GM18505 (cell line): ENCODE measurements at regions not wholly inside any gene's neighbourhood (a gene's known extent, or its start where the extent isn't known, plus 50 kb on each side); places are given as distances from the start of the nearest gene placed in this dataset.

Source experiments
- ATAC-seq: cut with Tn5 transposase; IDR thresholded peaks from one replicate; pipeline ENCODE4 v1.9.1; 2021; ENCODE audit not compliant: unreplicated experiment
- POLR2A ChIP-seq: IDR thresholded peaks from 4 replicates; pipeline ENCODE4 v1.6.1; 2011; ENCODE audit warnings: borderline replicate concordance; ENCODE audit not compliant: insufficient read depth, insufficient read length; ENCODE audit errors: extremely low read depth

DNA sequence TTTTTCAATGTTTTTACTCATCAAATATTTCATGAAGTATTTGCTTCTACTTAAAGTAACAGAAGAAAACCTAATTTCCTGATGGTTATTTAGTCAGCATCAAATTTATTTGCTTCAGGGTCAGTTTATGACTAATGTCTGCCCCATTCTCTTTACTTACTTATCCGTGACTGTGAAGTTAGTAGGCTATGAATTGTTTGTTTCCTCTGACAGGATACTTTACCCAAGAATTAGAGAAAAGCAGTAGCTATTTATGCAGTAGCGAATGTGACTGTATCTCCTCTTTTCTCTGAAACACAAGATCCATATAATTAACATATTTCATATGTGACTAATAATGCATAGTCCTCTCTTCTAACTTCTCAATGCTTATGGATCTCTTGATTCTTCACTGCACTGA, 329.9 kb upstream of the ROBO1 start:
- ATAC-seq, result no peak

DNA sequence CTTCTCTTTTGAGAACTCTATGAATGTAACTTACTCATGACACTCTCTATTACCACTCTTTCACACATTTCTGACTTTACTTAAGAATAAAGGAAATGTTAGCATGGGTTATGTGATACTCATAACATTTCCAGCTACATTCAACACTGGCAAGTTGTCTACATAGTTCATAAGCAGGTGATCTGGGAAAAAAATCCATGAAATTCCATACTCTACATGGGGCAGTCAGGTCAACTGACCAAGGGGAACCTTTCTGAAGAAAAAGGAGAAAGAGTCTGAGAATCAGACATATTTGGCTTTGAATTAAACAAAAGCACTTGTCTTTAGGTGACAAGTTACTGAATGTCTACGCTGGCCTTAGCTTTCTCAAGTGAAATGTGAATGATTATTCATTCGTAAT, 329.1 kb upstream of the ROBO1 start:
- no peak for TF ChIP-seq POLR2A
- ATAC-seq, result no peak

More for the DNA sequence above, 329.9 kb upstream of the ROBO1 start:
- no peak for TF ChIP-seq POLR2A

DNA sequence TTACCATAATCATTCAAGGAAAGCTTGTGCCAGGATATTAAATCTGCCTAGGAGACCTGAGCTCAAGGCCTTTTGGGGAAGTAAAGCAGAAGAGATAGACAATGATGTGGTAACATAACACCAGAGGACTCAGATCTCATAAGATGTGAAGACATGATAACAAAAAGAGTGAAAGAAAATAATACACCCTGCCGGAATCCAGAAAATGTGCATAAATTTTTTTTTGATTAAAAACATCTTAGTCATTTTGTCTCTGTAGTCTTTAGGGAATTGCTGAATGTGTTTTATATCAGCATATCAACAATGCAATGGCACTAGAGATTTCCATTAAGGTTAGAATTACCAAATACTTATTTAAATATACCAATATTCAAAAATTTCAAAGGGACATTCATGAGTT, 326.8 kb upstream of the ROBO1 start:
- ATAC-seq, result no peak
- TF ChIP-seq POLR2A, result no peak

DNA sequence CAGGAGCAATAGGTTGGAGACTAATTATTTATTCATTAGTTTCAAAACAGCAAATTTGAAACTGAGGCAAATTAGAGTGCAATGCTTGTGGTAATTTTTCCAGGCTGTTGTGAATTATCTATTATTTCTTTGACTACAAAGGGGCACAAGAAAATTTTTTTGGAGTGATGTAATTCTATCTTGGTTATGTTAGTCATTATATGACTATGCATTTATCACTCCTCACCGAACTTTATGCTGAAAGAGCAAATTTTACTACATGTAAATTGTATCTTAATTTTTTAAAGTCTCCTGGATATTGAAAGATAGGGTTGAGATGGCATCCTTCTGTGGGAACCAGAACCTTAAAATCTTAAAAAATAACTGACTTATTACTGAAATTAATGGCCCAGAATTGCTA, 320.0 kb upstream of the ROBO1 start:
- no peak for TF ChIP-seq POLR2A

DNA sequence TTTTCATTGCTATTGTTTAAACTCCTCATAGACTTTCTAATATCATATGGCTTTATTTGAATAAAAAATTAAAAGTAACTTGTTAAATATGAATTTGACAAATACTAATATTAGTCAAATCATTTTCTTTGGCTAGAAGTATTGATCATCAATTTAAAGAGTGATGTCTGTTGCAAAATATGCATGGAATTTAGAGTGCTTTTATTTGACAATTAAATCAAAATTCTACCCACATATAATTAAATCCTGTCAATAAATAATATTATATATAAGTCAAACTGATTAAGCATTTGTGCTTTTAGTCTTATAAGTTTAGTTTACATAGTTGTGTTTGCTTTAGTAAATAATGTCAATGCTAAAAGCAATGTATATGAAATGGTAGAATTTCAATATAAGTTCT, 318.6 kb upstream of the ROBO1 start:
- TF ChIP-seq POLR2A, result no peak
- ATAC-seq, result no peak

More for the DNA sequence above, 320.0 kb upstream of the ROBO1 start:
- no peak for ATAC-seq

DNA sequence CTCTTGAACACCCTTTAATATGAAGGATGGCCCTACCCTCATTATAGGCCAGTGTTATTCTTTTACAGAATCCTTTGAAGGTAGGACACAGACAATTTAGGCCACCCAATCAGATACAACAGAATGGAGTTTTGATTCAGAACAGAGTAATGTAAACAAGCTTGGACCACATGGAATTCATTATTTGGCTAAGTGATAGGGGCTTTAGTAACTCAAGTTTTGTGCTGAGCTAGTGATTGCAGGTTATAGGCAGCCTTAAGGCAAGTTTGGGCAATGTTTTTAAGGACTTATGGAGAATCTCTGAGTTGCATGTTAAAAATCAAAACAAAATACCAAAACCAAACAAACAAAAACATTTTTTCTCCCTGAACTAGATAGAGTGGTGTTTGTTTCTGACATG, 312.1 kb upstream of the ROBO1 start:
- no peak for ATAC-seq
- no peak for TF ChIP-seq POLR2A

DNA sequence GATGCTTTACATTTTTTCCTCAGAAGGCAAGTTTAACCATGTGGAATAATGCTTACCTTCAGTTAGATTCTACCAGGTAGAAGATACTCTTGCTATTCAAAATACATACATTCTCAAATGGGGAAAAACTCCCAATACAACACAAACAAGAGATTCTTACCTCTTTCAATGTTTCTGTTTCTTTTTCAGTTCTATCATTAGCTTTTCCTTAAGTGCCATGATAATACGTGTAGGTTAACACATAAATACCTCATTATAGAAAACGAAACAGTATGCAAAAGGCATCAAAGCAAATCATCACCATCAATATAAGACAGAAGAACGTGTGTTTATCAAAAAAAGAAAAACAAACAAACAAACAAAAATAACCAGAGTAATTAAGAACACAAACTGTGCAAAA, 300.7 kb upstream of the ROBO1 start:
- ATAC-seq, result no peak
- TF ChIP-seq POLR2A, result no peak

DNA sequence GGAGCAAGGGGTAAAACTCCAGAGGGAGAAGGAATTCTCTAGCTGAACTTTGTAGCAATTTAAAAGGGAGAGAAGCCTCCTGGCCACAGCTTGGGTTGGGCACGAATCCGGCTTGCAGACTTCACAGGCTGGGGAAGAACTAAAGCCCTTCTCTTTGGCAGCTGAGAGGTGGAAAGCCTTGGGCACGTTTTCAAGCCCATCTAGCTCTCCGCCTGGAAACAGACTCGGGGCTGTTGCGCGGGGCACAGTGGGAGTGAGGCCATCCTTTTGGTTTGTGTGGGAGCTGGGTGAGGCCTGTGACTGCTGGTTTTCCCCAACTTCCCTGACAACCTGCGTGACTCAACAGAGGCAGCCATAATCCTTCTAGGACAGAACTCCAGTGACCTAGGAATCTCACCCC, 295.7 kb upstream of the ROBO1 start:
- no peak for TF ChIP-seq POLR2A
- ATAC-seq, result no peak

DNA sequence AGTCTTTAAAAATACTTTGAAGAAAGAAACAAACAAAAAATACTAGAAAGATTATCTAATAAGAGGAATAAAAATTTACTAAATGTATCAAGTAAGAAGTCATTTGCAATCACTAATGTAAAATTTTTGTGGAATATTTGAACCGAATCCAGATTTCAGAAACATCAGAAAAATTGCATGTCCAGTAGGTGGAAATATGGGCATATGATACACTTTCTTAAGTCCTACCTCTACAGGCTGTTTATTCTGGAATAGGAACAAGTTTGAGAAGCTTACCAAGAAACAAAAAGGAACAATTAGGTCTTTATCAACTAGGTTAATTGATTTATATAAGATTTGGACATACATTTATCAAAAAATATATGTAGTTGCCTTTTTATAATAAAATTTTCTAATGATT, 292.9 kb upstream of the ROBO1 start:
- no peak for TF ChIP-seq POLR2A
- no peak for ATAC-seq

DNA sequence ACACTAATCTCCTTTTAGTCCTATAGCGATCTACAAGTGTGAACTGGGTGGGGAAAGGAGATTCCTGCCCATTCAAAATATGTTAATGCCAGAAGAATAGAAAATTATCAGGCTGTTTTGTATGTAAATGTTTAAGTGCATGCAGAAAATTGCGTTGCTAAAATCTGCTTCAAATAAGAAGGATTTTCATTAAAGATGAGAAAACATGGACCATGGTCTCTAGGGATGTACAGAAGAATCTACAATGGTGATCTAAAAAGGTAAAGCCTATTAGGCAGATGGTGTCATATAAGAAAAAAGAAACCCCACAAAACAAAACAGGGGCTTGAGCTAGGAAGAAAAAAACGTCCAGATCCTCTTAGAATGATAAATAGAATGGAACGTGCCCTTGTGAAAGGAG, 287.5 kb upstream of the ROBO1 start:
- TF ChIP-seq POLR2A, result no peak
- no peak for ATAC-seq

DNA sequence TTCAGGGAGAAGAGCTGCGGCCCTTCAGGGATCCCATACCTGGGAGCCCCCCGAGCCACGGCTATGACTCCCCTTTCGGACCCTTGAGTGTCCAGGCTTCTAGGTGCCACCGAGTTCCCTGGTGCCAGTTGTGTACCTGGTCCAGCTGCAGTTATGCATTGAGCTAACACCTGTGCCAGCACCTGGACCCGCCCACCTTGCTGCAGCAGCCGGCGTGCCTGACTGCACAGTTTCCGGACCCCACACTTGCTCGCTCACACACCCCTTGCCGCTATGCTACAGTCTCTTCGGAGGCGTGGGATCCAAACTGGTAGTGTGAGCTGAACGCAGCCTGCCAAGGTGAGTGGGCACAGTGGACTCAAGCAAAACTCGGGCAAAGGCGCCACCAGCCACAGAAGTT, 284.5 kb upstream of the ROBO1 start:
- no peak for ATAC-seq
- no peak for TF ChIP-seq POLR2A

DNA sequence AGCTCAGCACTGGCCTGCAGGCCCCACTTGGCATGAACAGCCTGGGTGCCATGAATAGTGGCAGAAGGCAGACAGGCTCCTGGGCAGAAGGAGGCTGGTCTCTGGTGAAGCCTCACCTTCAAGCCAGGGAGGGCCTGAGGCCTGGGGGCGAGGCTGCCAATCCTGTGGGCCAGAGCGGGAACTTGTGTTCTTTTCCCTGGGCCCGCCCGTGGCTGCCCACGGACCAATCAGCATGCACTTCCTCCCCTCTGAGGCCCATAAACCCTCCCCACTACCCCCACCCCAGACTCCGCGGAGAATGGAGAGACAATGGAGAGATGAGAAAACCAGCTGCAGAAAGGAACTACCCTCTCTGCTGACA, 283.8 kb upstream of the ROBO1 start:
- ATAC-seq, result no peak
- TF ChIP-seq POLR2A, result no peak

DNA sequence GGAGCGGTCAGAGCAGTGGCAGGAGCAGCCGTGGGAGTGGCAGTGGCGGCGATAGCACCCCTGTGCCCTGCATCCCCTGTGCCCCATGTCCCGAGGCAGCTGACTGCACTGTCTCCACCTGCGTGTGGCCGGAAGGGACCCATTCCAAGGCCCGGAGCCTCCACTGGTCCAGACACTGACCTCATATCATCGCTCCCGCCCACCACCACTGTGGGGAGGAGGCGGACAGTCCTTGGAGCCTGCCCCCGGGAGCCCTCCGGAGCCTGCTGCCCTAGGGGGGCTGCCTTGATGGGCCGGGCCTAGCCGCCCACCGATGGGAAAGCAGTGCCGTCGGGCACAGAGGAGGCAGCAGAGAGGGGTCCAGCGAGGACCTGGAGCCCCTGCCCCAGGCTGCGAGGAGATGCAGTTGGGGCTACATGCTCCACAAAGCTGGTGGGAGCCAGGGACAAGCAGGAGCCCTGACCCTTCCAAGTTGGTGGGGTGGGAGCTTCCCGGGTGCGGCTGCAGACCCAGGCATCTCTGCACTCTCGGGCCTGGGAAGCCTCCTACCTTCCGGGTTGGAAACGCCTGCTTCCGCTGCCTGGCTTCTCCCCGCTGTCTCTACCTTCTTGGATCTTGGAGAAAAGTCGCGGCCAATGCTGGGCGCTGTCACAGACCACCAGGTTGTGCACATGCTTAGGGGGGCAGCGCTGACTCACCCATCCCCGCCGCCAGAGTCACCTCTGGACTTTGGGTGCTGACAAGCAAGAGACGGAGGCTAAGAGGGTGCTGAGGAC, 283.2 kb upstream of the ROBO1 start:
- TF ChIP-seq POLR2A, result no peak
- no peak for ATAC-seq

DNA sequence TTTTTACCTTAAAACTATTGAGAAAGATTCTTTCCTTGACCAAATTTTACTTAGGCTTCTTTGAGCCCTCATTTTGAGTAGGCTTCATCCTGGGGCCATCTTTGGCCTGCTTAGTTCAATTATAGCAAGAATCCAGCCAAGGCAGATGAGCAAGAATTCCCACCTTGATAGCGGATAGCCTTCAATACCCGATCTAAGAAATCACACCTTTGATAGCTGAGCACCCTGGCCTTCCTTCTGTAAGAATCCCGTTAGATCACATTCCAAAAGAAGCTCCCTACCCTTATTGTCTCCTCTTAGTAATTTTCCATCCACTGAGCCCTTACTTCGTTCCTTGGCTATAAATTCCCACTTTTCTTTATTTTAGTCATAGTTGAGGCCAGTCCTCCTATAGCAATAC, 275.4 kb upstream of the ROBO1 start:
- no peak for TF ChIP-seq POLR2A
- ATAC-seq, result no peak

DNA sequence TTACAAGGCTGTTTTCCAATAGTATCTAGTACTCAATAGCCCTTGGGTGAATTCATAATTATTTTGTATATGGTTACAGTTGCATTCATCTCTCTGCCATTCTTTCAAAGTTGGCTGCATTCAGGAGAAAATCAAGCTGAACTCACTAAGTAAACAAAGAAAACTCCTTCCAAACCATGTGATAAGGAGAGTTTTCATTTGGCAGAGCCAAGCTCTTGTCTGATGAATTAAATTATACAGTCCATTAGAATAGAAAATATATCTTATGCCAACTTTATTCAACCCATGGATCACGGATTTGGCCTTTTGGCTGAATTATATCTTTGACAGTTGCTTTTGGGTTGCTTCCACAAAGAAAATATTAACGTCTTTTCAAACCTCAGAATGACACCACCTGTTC, 272.3 kb upstream of the ROBO1 start:
- no peak for TF ChIP-seq POLR2A
- ATAC-seq, result no peak
